Transverse colon (tissue), 3 donors: ENCODE measurements at regions not wholly inside any gene's neighbourhood (a gene's known extent, or its start where the extent isn't known, plus 50 kb on each side); places are given as distances from the start of the nearest gene placed in this dataset.

Source experiments
- CTCF ChIP-seq, 5 experiments: fragments of 200-600 bp in 3 of 5; fragments of 450-650 bp in 2 of 5; sonication (generic) in 3 of 5; IDR thresholded peaks; 1 replicate in 2 of 5; 2 replicates in 3 of 5; pipeline ENCODE4 v1.5.1; 2016 to 2017; ENCODE audit warnings: antibody characterized with exemption in 5 of 5, inconsistent platforms in 3 of 5, mild to moderate bottlenecking in 2 of 5, moderate library complexity in 1 of 5
- EP300 ChIP-seq: sonication (generic); formaldehyde crosslinking; IDR thresholded peaks from one replicate; pipeline ENCODE4 v1.6.1; 2017; ENCODE audit warnings: antibody characterized with exemption, low read depth
- POLR2A ChIP-seq: fragments of 450-650 bp; IDR thresholded peaks from one replicate; pipeline ENCODE4 v1.6.1; 2016; ENCODE audit warnings: antibody characterized with exemption, mild to moderate bottlenecking, moderate library complexity

GRCh38 chr12:92393504-92393903, 247.9 kb upstream of the BTG1 start:
- no peak for TF ChIP-seq CTCF (IDR thresholded peaks at IDR 0.05)
- TF ChIP-seq POLR2A: no peak
- no peak for TF ChIP-seq EP300
